Liver (tissue), 8 donors: ENCODE measurements at regions not wholly inside any gene's neighbourhood (a gene's known extent, or its start where the extent isn't known, plus 50 kb on each side); places are given as distances from the start of the nearest gene placed in this dataset.
A peak's percentile ranks its signal among the peaks of the same experiment; 100 is the strongest.

Experiments used
- DNase-seq: peaks from one replicate; pipeline ENCODE4 v3.0.0-alpha.2; 2017; ENCODE audit warnings: low spot score
- H3K27ac ChIP-seq, 2 donors: one replicate each; pipeline ENCODE4 v1.7.0; 2013; ENCODE audit warnings: inconsistent platforms in 2 of 2, low read length in 2 of 2, control low read depth in 1 of 2, low read depth in 1 of 2, mild to moderate bottlenecking in 1 of 2
- H3K27me3 ChIP-seq, 4 donors: one replicate each; pipeline versions ENCODE4 v1.6.1 to v1.7.0; 2013; ENCODE audit warnings: low read length in 3 of 4, inconsistent platforms in 1 of 4, mild to moderate bottlenecking in 1 of 4, moderate library complexity in 1 of 4; ENCODE audit not compliant: control insufficient read depth in 4 of 4, insufficient read depth in 4 of 4
- H3K36me3 ChIP-seq, 4 donors: one replicate each; pipeline versions ENCODE4 v1.6.1 to v1.7.0; 2013; ENCODE audit warnings: low read length in 3 of 4, mild to moderate bottlenecking in 3 of 4, low read depth in 1 of 4, moderate library complexity in 1 of 4; ENCODE audit not compliant: control insufficient read depth in 4 of 4, insufficient read depth in 3 of 4
- H3K4me1 ChIP-seq, 4 donors: one replicate each; pipeline versions ENCODE4 v1.6.1 to v1.7.0; 2013; ENCODE audit warnings: low read length in 3 of 4, mild to moderate bottlenecking in 3 of 4, moderate library complexity in 1 of 4; ENCODE audit not compliant: control insufficient read depth in 4 of 4, insufficient read depth in 4 of 4
- H3K4me3 ChIP-seq, 3 donors: one replicate each; pipeline versions ENCODE4 v1.6.1 to v1.7.0; 2013; ENCODE audit warnings: low read length in 3 of 3, control low read depth in 1 of 3, low read depth in 1 of 3, mild to moderate bottlenecking in 1 of 3
- H3K9ac ChIP-seq, 2 donors: one replicate each; pipeline ENCODE4 v1.7.0; 2013; ENCODE audit warnings: low read length in 2 of 2, mild to moderate bottlenecking in 2 of 2, moderate library complexity in 2 of 2, control low read depth in 1 of 2, low read depth in 1 of 2
- H3K9me3 ChIP-seq, 4 donors: one replicate each; pipeline versions ENCODE4 v1.6.1 to v1.7.0; 2013; ENCODE audit warnings: low read length in 3 of 4; ENCODE audit not compliant: control insufficient read depth in 4 of 4
- EGR1 ChIP-seq, 2 donors: IDR thresholded peaks; 2 replicates each; pipeline ENCODE4 v1.6.1; 2016 to 2018; ENCODE audit warnings: antibody characterized with exemption in 2 of 2, low read depth in 2 of 2
- FOXA1 ChIP-seq: IDR thresholded peaks from 2 replicates; pipeline ENCODE4 v1.6.1; 2016; ENCODE audit warnings: antibody characterized with exemption
- FOXA2 ChIP-seq: IDR thresholded peaks from 2 replicates; pipeline ENCODE4 v1.6.1; 2016; ENCODE audit warnings: antibody characterized with exemption
- GABPA ChIP-seq, 2 donors: IDR thresholded peaks in 1 of 2; conservative IDR thresholded peaks in 1 of 2; 2 replicates each; pipeline ENCODE4 v1.6.1; 2016; ENCODE audit warnings: antibody characterized with exemption in 2 of 2, mild to moderate bottlenecking in 1 of 2, moderate library complexity in 1 of 2
- HNF4A ChIP-seq, 2 donors: conservative IDR thresholded peaks; 2 replicates each; pipeline ENCODE4 v1.6.1; 2016; ENCODE audit warnings: antibody characterized with exemption in 2 of 2, mild to moderate bottlenecking in 2 of 2
- HNF4G ChIP-seq: IDR thresholded peaks from 2 replicates; pipeline ENCODE4 v1.6.1; 2016; ENCODE audit warnings: antibody characterized with exemption
- JUND ChIP-seq, 2 donors: IDR thresholded peaks; 2 replicates each; pipeline ENCODE4 v1.6.1; 2016; ENCODE audit warnings: antibody characterized with exemption in 2 of 2
- NR2F2 ChIP-seq: IDR thresholded peaks from 2 replicates; pipeline ENCODE4 v1.6.1; 2016; ENCODE audit warnings: antibody characterized with exemption
- RAD21 ChIP-seq, 2 donors: IDR thresholded peaks; 2 replicates each; pipeline ENCODE4 v1.6.1; 2016; ENCODE audit warnings: antibody characterized with exemption in 2 of 2, mild to moderate bottlenecking in 2 of 2
- RXRA ChIP-seq, 2 donors: IDR thresholded peaks; 2 replicates each; pipeline ENCODE4 v1.6.1; 2017 to 2018; ENCODE audit warnings: antibody characterized with exemption in 2 of 2, mild to moderate bottlenecking in 1 of 2
- SP1 ChIP-seq: IDR thresholded peaks from 2 replicates; pipeline ENCODE4 v1.6.1; 2018; ENCODE audit warnings: antibody characterized with exemption, mild to moderate bottlenecking
- TAF1 ChIP-seq: conservative IDR thresholded peaks from 2 replicates; pipeline ENCODE4 v1.6.1; 2016; ENCODE audit warnings: antibody characterized with exemption, mild to moderate bottlenecking
- YY1 ChIP-seq: IDR thresholded peaks from 2 replicates; pipeline ENCODE4 v1.6.1; 2016; ENCODE audit warnings: antibody characterized with exemption, mild to moderate bottlenecking
- ZBTB33 ChIP-seq: IDR thresholded peaks from 2 replicates; pipeline ENCODE4 v1.6.1; 2016; ENCODE audit warnings: antibody characterized with exemption
- WGBS: extraction: QIAGEN DNeasy Blood & Tissue Kit; methylation state at CpG from one replicate; pipeline ENCODE4 v1.1.7; 2013; 5-methylcytosine and 5-hydroxymethylcytosine counted together
- TF ChIP-seq, protein P1 (sequence below): IDR thresholded peaks from 2 replicates; pipeline ENCODE4 v1.6.1; 2016; ENCODE audit warnings: antibody characterized with exemption, mild to moderate bottlenecking
- TF ChIP-seq, protein P2 (sequence below): IDR thresholded peaks from 2 replicates; pipeline ENCODE4 v1.6.1; 2016; ENCODE audit warnings: antibody characterized with exemption
- TF ChIP-seq, protein P3 (sequence below): IDR thresholded peaks from 2 replicates; pipeline ENCODE4 v1.6.1; 2016; ENCODE audit warnings: antibody characterized with exemption
- TF ChIP-seq, protein P4 (sequence below): fragments of 150-350 bp; IDR thresholded peaks from 2 replicates; pipeline ENCODE4 v1.5.1; 2017; ENCODE audit warnings: improper control_type of control experiment, low read depth, low read length; ENCODE audit not compliant: missing input control
- donor health status: healthy.
- donor health status: healthy.
- donor health status: healthy.
- donor health status: healthy.
- donor health status: healthy.

DNA sequence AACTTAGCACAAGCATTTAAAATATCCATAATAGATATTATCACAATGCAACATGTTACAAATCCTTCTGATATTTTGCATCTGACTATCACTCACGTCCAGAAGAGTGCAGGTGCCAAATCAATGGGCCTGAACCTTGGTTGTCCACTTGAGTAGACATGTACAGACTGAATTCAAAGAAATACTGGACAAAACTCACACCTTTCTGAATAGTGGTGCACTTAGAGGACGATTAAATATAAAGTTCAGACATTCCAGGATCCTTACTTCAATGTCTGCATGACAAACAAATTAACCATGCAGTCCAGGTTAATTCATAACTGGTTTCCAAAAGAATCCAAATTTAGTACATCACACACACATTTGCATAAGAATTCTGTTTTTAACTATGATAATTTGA, 406.0 kb upstream of the EDA2R start:
- no peaks in the 10 kb centered on the region for H3K9me3 ChIP-seq
- H3K4me3 ChIP-seq: no peak overlapping the region
- 16% methylated on average over 2 of the region's 2 CpGs for WGBS
- DNase-seq: no peak
- TF ChIP-seq YY1: no peak
- TF ChIP-seq NR2F2: no peak
- no peak for TF ChIP-seq GABPA (IDR thresholded peaks at IDR 0.05 in 1 of 2, conservative IDR thresholded peaks at IDR 0.05 in 1 of 2)
- TF ChIP-seq, protein P1, sequence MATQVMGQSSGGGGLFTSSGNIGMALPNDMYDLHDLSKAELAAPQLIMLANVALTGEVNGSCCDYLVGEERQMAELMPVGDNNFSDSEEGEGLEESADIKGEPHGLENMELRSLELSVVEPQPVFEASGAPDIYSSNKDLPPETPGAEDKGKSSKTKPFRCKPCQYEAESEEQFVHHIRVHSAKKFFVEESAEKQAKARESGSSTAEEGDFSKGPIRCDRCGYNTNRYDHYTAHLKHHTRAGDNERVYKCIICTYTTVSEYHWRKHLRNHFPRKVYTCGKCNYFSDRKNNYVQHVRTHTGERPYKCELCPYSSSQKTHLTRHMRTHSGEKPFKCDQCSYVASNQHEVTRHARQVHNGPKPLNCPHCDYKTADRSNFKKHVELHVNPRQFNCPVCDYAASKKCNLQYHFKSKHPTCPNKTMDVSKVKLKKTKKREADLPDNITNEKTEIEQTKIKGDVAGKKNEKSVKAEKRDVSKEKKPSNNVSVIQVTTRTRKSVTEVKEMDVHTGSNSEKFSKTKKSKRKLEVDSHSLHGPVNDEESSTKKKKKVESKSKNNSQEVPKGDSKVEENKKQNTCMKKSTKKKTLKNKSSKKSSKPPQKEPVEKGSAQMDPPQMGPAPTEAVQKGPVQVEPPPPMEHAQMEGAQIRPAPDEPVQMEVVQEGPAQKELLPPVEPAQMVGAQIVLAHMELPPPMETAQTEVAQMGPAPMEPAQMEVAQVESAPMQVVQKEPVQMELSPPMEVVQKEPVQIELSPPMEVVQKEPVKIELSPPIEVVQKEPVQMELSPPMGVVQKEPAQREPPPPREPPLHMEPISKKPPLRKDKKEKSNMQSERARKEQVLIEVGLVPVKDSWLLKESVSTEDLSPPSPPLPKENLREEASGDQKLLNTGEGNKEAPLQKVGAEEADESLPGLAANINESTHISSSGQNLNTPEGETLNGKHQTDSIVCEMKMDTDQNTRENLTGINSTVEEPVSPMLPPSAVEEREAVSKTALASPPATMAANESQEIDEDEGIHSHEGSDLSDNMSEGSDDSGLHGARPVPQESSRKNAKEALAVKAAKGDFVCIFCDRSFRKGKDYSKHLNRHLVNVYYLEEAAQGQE: no peak
- no peak for TF ChIP-seq RXRA (IDR thresholded peaks at IDR 0.05)
- TF ChIP-seq JUND (IDR thresholded peaks at IDR 0.05): no peak
- TF ChIP-seq HNF4G: no peak
- H3K27me3 ChIP-seq: no peaks in the 10 kb centered on the region
- H3K36me3 ChIP-seq: no peaks in the 10 kb centered on the region
- H3K9ac ChIP-seq: no peak overlapping the region
- H3K4me1 ChIP-seq: peaks cover 2 to 30% (median 29%) of the 10 kb centered on the region in 4 donors
- no peak overlapping the region for H3K27ac ChIP-seq

DNA sequence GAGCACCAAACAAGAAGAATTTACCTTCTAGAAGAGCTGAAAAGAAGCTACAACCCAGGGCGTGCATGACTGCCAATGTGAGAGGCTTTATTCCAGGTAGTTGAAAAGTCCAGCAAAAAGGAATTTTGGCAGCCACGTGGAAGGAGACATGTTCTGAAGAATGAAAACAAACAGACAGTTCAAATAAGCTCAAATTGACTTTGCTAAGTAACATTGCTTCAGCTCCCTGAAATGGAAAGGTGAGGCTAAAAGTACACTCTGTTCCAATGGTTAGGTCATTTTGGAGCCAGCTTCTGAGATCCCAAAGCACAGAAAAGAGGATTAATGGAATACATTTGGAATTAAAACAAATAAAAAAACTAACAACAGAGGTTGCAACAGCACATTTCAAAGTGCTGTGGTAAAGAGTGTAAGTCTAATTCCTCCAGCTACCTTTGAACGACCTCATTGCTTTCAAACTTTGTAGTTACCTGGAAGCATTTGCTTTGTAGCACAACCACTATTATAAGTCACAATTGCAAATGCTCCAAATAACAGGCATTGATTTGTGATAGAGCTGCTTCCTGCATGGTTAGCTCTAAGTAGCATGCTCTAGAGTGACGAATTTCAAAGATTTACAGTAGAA, 405.3 kb upstream of the EDA2R start:
- WGBS: 21% methylated on average over 4 of the region's 4 CpGs
- Histone ChIP-seq H3K4me1 (peaks cover 2 to 27% (median 26%) of the 10 kb centered on the region in 4 donors), H3K4me3 (peak overlapping the region in 1 of 3 donors; percentile 28), H3K27ac (peak overlapping the region; percentile 43 to 69), H3K27me3 (no peaks in the 10 kb centered on the region), H3K9ac (peak overlapping the region in 1 of 2 donors; percentile 39), H3K36me3 (no peaks in the 10 kb centered on the region), H3K9me3 (no peaks in the 10 kb centered on the region)
- no peak for DNase-seq
- peak; percentile 59 to 70 for TF ChIP-seq RAD21 (IDR thresholded peaks at IDR 0.05)
- TF ChIP-seq JUND (IDR thresholded peaks at IDR 0.05): peak; percentile 88 to 94
- peak; percentile 69 for TF ChIP-seq FOXA2
- peak; percentile 99 for TF ChIP-seq SP1
- TF ChIP-seq HNF4A (conservative IDR thresholded peaks at IDR 0.05): peak; percentile 87 to 95
- TF ChIP-seq, protein P2, sequence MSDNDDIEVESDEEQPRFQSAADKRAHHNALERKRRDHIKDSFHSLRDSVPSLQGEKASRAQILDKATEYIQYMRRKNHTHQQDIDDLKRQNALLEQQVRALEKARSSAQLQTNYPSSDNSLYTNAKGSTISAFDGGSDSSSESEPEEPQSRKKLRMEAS: peak; percentile 80
- TF ChIP-seq, protein P3, sequence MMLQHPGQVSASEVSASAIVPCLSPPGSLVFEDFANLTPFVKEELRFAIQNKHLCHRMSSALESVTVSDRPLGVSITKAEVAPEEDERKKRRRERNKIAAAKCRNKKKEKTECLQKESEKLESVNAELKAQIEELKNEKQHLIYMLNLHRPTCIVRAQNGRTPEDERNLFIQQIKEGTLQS: peak; percentile 87
- TF ChIP-seq ZBTB33: peak; percentile 80
- TF ChIP-seq, protein P4, sequence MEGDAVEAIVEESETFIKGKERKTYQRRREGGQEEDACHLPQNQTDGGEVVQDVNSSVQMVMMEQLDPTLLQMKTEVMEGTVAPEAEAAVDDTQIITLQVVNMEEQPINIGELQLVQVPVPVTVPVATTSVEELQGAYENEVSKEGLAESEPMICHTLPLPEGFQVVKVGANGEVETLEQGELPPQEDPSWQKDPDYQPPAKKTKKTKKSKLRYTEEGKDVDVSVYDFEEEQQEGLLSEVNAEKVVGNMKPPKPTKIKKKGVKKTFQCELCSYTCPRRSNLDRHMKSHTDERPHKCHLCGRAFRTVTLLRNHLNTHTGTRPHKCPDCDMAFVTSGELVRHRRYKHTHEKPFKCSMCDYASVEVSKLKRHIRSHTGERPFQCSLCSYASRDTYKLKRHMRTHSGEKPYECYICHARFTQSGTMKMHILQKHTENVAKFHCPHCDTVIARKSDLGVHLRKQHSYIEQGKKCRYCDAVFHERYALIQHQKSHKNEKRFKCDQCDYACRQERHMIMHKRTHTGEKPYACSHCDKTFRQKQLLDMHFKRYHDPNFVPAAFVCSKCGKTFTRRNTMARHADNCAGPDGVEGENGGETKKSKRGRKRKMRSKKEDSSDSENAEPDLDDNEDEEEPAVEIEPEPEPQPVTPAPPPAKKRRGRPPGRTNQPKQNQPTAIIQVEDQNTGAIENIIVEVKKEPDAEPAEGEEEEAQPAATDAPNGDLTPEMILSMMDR: no peak
- TF ChIP-seq GABPA (IDR thresholded peaks at IDR 0.05 in 1 of 2, conservative IDR thresholded peaks at IDR 0.05 in 1 of 2): no peak
- TF ChIP-seq NR2F2: peak; percentile 77
- TF ChIP-seq EGR1 (IDR thresholded peaks at IDR 0.05; ENCODE audit: low read depth in 2 of 2): peak; percentile 38 to 67
- peak; percentile 94 to 98 for TF ChIP-seq RXRA (IDR thresholded peaks at IDR 0.05)
- TF ChIP-seq, protein P1: peak; percentile 39
- TF ChIP-seq YY1: peak; percentile 72
- TF ChIP-seq HNF4G: peak; percentile 84
- TF ChIP-seq TAF1: peak; percentile 77
- no peak for TF ChIP-seq FOXA1
